Mucosa of rectum (tissue), 2 donors: ENCODE measurements at regions not wholly inside any gene's neighbourhood (a gene's known extent, or its start where the extent isn't known, plus 50 kb on each side); places are given as distances from the start of the nearest gene placed in this dataset.
"Not testable (repeated sequence)": the region's sequence is repeated elsewhere in the genome, so short reads cannot be mapped to it uniquely, and the experiment has no call there.

ENCODE experiments used
- H3K27ac ChIP-seq, 2 donors: one replicate each; pipeline ENCODE4 v1.7.0; 2013; ENCODE audit warnings: inconsistent platforms in 2 of 2, low read depth in 2 of 2, low read length in 2 of 2
- H3K27me3 ChIP-seq, 2 donors: one replicate each; pipeline ENCODE4 v1.7.0; 2013; ENCODE audit warnings: low read length in 2 of 2; ENCODE audit not compliant: control insufficient read depth in 2 of 2, insufficient read depth in 2 of 2
- H3K36me3 ChIP-seq, 2 donors: one replicate each; pipeline ENCODE4 v1.7.0; 2013; ENCODE audit warnings: low read length in 2 of 2; ENCODE audit not compliant: control insufficient read depth in 2 of 2, insufficient read depth in 2 of 2
- H3K4me1 ChIP-seq, 2 donors: one replicate each; pipeline ENCODE4 v1.7.0; 2013; ENCODE audit warnings: low read length in 2 of 2, mild to moderate bottlenecking in 1 of 2; ENCODE audit not compliant: control insufficient read depth in 2 of 2, insufficient read depth in 2 of 2
- H3K4me3 ChIP-seq, 2 donors: one replicate each; pipeline ENCODE4 v1.7.0; 2013; ENCODE audit warnings: low read length in 2 of 2
- H3K9ac ChIP-seq, 2 donors: one replicate each; pipeline ENCODE4 v1.7.0; 2013; ENCODE audit warnings: low read length in 2 of 2, low read depth in 1 of 2, mild to moderate bottlenecking in 1 of 2
- H3K9me3 ChIP-seq, 2 donors: one replicate each; pipeline ENCODE4 v1.7.0; 2013; ENCODE audit warnings: low read length in 2 of 2; ENCODE audit not compliant: control insufficient read depth in 2 of 2
- donor health status: healthy.
- donor health status: Normal muscosa, but diverticular disease.

GRCh38 chr2:83233781-83234180 is 1225.3 kb downstream of the SUCLG1 start:
- H3K36me3 ChIP-seq, result no peaks in the 10 kb centered on the region
- no peaks in the 10 kb centered on the region for H3K9me3 ChIP-seq
- no peaks in the 10 kb centered on the region for H3K4me1 ChIP-seq
- no peak overlapping the region for H3K4me3 ChIP-seq
- H3K27ac ChIP-seq, result no peak overlapping the region
- H3K9ac ChIP-seq, result no peak overlapping the region
- no peaks in the 10 kb centered on the region for H3K27me3 ChIP-seq

GRCh38 chr2:83233326-83233725 is 1225.8 kb downstream of the SUCLG1 start:
- H3K9ac ChIP-seq, result no peak overlapping the region
- H3K4me1 ChIP-seq, result no peaks in the 10 kb centered on the region
- no peaks in the 10 kb centered on the region for H3K27me3 ChIP-seq
- no peak overlapping the region for H3K27ac ChIP-seq
- no peak overlapping the region for H3K4me3 ChIP-seq
- no peaks in the 10 kb centered on the region for H3K9me3 ChIP-seq
- no peaks in the 10 kb centered on the region for H3K36me3 ChIP-seq

GRCh38 chr2:83229443-83229842 is 1229.6 kb downstream of the SUCLG1 start:
- H3K4me1 ChIP-seq, result no peaks in the 10 kb centered on the region
- no peak overlapping the region for H3K27ac ChIP-seq
- no peaks in the 10 kb centered on the region for H3K9me3 ChIP-seq
- no peaks in the 10 kb centered on the region for H3K36me3 ChIP-seq
- H3K27me3 ChIP-seq, result no peaks in the 10 kb centered on the region
- H3K4me3 ChIP-seq, result no peak overlapping the region
- no peak overlapping the region for H3K9ac ChIP-seq

- H3K4me1 ChIP-seq, result no peaks in the 10 kb centered on the region
- H3K27ac ChIP-seq, result no peak overlapping the region
- no peaks in the 10 kb centered on the region for H3K27me3 ChIP-seq
- H3K4me3 ChIP-seq, result no peak overlapping the region
- no peaks in the 10 kb centered on the region for H3K9me3 ChIP-seq
- no peaks in the 10 kb centered on the region for H3K36me3 ChIP-seq
- no peak overlapping the region for H3K9ac ChIP-seq
These were observed 1234.4 kb downstream of the SUCLG1 start for GRCh38 chr2:83224591-83225200.

- Histone ChIP-seq H3K27me3 (no peaks in the 10 kb centered on the region), H3K4me3 (no peak overlapping the region), H3K27ac (no peak overlapping the region), H3K9me3 (no peaks in the 10 kb centered on the region), H3K36me3 (no peaks in the 10 kb centered on the region), H3K9ac (no peak overlapping the region), H3K4me1 (no peaks in the 10 kb centered on the region)
These were observed 1237.8 kb downstream of the SUCLG1 start for GRCh38 chr2:83221258-83221657.

GRCh38 chr2:83217854-83218253 is 1241.2 kb downstream of the SUCLG1 start:
- Histone ChIP-seq H3K9me3 (no peaks in the 10 kb centered on the region), H3K4me3 (no peak overlapping the region), H3K36me3 (no peaks in the 10 kb centered on the region), H3K27me3 (no peaks in the 10 kb centered on the region), H3K9ac (no peak overlapping the region), H3K27ac (no peak overlapping the region), H3K4me1 (no peaks in the 10 kb centered on the region)

GRCh38 chr2:83196225-83196624 is 1262.9 kb downstream of the SUCLG1 start:
- Histone ChIP-seq H3K4me1 (no peaks in the 10 kb centered on the region), H3K27ac (no peak overlapping the region), H3K9ac (no peak overlapping the region), H3K27me3 (no peaks in the 10 kb centered on the region), H3K36me3 (no peaks in the 10 kb centered on the region), H3K4me3 (no peak overlapping the region), H3K9me3 (no peaks in the 10 kb centered on the region)

GRCh38 chr2:83191316-83191715 is 1267.8 kb downstream of the SUCLG1 start:
- Histone ChIP-seq H3K27me3 (no peaks in the 10 kb centered on the region), H3K4me3 (no peak overlapping the region), H3K9ac (no peak overlapping the region), H3K9me3 (no peaks in the 10 kb centered on the region), H3K4me1 (no peaks in the 10 kb centered on the region), H3K27ac (no peak overlapping the region), H3K36me3 (no peaks in the 10 kb centered on the region)

- Histone ChIP-seq H3K4me3 (no peak overlapping the region), H3K27ac (no peak overlapping the region), H3K36me3 (no peaks in the 10 kb centered on the region)
These were observed 1272.8 kb downstream of the SUCLG1 start for GRCh38 chr2:83186105-83186760.

GRCh38 chr2:83180862-83181530 is 1278.1 kb downstream of the SUCLG1 start:
- H3K27me3 ChIP-seq, H3K9ac ChIP-seq, H3K36me3 ChIP-seq, H3K27ac ChIP-seq, H3K4me1 ChIP-seq, H3K4me3 ChIP-seq, H3K9me3 ChIP-seq: not testable (repeated sequence)

More at GRCh38 chr2:83186105-83186760, 1272.8 kb downstream of the SUCLG1 start:
- Histone ChIP-seq H3K27me3 (no peaks in the 10 kb centered on the region), H3K4me1 (no peaks in the 10 kb centered on the region), H3K9me3 (no peaks in the 10 kb centered on the region), H3K9ac (no peak overlapping the region)
